NCI-H2081 (cell line): ENCODE measurements at regions not wholly inside any gene's neighbourhood (a gene's known extent, or its start where the extent isn't known, plus 50 kb on each side); places are given as distances from the start of the nearest gene placed in this dataset.
"Not testable (repeated sequence)": the region's sequence is repeated elsewhere in the genome, so short reads cannot be mapped to it uniquely, and the experiment has no call there.

Experiments
- DNase-seq, 2 experiments: peaks; one replicate each; lab custom pipeline; 2025; lab: John Stamatoyannopoulos, UW

DNA sequence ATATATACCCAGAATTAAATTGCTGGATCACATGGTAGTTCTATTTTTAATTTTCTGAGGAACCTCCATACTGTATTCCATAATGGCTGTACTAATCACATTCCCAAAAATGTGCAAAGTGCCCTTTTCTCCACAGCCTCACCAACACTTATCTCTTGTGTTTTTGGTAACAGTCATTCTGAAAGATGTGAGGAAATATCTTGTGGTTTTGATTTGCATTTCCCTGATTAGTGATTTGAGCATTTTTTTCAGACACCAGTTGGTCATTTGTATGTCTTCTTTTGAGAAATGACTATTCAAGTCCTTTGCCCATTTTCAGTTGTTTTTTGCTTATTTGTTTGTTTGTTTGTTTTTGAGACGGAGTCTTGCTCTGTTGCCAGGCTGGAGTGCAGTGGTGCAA lies 98.1 kb upstream of the SIMC1 start:
- not testable (repeated sequence) for DNase-seq

DNA sequence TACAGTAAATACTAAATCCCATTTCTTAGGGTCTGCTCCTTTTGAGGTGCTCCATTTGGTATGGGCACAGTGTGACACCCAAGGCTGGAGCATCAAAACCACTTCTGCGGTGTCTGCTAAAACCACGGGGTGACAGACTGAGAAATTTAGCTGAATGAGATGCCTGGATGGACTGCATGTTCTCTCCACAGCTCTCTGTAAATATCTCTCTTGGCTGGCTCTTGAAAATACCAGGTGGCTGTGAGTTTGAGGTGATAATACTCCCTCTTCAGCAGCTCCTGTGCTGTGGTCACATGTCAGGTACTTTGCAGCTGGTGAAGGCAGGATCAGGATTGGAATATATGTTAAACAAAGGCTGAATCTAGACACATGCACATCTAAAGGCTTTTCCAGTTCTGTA lies 93.7 kb upstream of the SIMC1 start:
- DNase-seq: peak in 1 of 2 experiments; percentile 27

GRCh38 chr5:176149948-176150347 lies 88.3 kb upstream of the SIMC1 start:
- DNase-seq: not testable (repeated sequence)

- no peak for DNase-seq
These were observed 86.9 kb upstream of the SIMC1 start for GRCh38 chr5:176151281-176151680.

GRCh38 chr5:176152191-176152929 lies 85.9 kb upstream of the SIMC1 start:
- DNase-seq: no peak

DNA sequence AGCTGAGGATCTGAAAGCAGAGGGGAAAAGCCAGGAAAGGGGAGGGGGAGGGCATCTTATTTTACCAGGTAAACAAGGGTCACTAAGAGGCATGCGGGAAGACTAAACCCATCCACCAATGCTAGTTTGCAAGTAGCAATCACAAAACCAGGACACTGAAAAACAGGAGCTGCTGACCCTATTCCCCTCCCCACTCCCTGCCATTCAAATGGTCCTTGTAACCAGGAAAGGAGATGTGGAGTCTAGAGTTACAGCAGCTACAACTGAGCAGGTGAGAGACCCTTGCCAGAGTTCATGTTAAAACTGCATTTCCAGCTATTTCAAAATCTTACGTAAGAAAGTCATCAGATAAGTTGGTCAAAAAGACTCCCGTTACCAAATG lies 85.3 kb upstream of the SIMC1 start:
- no peak for DNase-seq

DNA sequence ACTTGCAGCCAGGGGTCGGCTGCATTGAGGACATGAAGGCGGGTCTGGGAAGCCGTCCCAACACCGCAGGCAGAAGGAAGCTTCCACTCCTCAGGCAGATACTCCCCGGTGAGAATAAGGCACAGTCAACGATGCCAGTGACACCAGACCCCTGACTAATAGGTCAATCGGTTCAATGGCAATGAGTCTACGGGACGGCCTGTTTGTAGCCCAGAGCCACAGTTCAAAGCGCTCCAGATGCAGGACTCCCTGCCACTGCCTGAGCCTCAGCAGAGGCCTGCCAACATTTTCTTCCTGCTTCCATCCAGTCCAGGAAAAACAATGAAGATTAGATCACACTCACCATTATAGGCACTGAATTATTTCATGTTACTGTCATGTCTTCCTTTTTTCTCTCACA lies 84.5 kb upstream of the SIMC1 start:
- no peak for DNase-seq

GRCh38 chr5:176154821-176155220 lies 83.4 kb upstream of the SIMC1 start:
- no peak for DNase-seq

- no peak for DNase-seq
These were observed 82.3 kb upstream of the SIMC1 start for GRCh38 chr5:176155922-176156359.

GRCh38 chr5:176157656-176158055 lies 80.6 kb upstream of the SIMC1 start:
- no peak for DNase-seq

GRCh38 chr5:176161431-176161830 lies 76.8 kb upstream of the SIMC1 start:
- DNase-seq: no peak

GRCh38 chr5:176162198-176162597 lies 76.0 kb upstream of the SIMC1 start:
- DNase-seq: no peak

DNA sequence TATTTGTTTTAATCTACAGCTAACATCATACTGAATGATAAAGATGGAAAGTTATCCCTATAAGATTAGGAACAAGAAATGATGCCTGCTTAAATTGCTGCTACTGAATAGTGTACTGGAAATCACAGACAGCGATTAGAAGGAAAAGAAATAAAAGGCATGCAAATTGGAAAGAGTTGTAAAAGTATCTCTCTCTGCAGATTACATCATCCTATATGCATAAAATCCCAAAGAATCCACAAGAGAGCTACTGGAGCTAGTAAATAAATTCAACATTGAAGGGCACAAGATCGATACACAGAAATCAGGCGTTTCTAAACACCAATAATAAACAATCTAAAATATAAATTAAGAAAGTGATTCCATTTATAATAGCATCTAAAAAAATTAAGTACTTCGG lies 75.3 kb upstream of the SIMC1 start:
- DNase-seq: no peak

DNA sequence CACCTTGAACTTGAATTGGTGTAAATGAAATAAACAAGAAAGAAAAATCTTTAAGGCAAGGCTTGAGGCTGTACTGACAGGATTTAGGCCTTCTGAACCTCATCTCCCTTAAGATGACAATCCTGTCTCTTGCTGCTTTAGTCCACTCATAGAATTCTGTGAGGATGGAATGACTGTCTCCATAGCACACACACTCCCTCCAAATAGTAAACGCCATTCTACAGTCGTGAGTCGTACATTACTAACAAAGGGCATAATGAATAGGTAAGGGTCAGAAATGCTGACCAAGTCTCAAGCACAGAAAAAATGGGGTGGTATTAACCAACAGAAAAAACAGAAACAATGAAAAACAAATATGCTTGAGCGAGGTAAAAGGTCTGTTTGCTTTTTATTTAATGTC lies 71.8 kb upstream of the SIMC1 start:
- peak in 1 of 2 experiments; percentile 23 for DNase-seq

DNA sequence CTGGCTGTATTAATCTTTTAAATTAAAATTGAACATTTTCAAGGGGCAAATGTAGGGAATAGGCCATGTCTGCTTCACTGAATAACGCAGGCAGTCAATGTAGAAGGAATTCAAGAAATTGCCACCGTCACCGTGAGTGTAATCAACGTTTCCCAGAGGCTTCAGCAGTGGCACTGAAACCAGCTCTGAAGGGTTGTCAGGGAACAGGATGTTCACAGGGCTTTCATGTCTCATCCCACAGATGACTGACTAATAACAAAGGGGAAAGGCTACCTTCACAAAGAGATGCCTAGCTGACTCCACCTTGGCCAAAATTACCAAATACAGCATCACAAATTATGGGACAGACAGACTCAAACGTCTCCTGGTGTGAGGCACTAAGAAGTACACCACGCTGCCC lies 70.4 kb upstream of the SIMC1 start:
- peak in 1 of 2 experiments; percentile 40 for DNase-seq

- DNase-seq: no peak
These were observed 68.7 kb upstream of the SIMC1 start for GRCh38 chr5:176169393-176170063.

DNA sequence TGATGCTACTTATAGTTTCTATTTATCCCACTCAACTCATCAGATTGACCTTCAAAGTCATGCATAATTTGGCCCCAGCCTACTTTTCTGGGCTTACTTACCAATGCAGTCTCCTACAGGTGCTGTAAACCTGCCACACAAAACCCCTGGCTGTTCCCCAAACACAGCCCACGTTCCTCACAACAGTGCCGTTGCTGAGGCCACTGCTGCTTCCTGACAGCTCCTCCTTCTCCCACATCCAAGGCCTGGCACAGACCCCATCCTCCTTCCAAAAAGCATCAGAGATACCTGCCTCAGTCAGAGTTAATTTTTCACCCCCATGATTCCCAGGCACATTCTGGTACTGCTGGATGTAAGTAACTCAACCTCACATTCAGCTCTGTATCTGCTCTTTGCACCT lies 68.1 kb upstream of the SIMC1 start:
- no peak for DNase-seq

GRCh38 chr5:176171171-176171760 lies 67.0 kb upstream of the SIMC1 start:
- DNase-seq: no peak

- DNase-seq: no peak
These were observed 66.0 kb upstream of the SIMC1 start for GRCh38 chr5:176172246-176172645.

GRCh38 chr5:176173647-176174046 lies 64.6 kb upstream of the SIMC1 start:
- no peak for DNase-seq

DNA sequence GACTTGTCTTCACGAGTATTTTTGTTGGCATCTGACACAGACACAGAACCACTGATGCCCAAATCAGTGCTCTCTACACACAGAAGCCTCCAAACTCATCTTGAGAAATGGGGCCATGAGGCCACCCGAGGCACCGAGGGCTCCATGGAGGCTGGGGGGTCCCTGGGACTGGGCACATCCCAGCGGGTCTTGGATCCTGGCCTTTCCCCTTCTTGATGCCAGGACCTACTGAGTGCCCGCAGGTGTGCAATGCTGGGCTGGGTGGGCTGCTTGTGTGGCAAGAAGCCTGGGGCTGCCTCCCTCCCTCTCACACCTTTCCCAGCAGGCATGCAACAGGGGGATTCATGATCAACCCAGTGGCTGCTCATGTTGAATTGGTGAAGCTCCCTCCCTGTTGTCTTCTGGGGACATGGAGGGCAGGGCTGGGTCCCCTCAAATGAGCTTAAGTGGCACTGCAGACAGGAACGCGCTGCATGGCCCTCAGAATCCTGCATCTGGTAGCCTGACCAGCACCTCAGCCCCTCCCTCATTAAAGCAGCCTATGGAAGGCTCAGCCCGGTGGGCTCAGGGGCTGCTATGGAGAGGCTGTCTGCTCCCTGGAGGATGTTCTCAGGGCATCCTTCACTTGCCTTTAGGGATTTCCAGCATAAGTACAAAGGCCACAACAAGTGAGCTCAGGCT lies 63.7 kb upstream of the SIMC1 start:
- no peak for DNase-seq

DNA sequence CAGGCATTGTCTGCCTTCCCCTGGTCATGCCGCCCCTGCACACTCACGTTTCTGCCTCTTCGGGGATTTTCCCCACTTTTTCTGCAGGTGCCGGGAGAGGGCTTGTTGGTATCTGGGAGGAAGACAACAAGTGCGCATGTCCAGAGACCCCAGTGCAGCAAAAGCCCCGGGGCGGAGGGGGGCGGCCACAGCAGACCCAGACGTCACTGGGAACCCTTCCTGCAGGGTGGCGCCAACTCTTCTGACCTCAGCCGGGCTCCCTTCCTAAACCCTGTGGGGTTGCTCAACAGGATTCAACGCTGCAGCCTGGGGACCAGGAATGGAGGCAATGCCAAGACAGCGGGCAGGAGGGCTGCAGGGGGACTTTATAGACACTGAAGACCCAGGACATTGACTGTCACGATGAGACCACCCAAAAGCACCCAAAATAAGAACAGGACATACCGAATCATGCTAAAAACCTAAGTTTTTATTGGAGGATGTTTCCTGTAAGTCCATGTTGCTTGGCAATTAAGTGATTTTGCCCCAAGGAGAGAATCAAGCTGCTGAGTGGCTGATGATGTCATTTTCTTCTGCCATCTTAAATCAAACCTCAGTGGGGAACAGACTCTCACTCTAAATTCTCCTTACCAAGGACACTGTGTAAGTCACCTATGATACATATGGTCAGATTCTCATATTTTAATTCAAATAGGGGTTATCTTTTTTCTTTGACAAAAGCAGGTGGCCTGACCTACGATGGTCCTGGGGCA lies 62.9 kb upstream of the SIMC1 start:
- no peak for DNase-seq
